CD4-positive, alpha-beta T cell treated with Interleukin-17A for 1 hour (primary cell): ENCODE measurements at regions not wholly inside any gene's neighbourhood (a gene's known extent, or its start where the extent isn't known, plus 50 kb on each side); places are given as distances from the start of the nearest gene placed in this dataset.
"Not testable (repeated sequence)": the region's sequence is repeated elsewhere in the genome, so short reads cannot be mapped to it uniquely, and the experiment has no call there.

Experiments
- DNase-seq: peaks from one replicate; pipeline ENCODE4 v3.0.0-alpha.2; 2020

DNA sequence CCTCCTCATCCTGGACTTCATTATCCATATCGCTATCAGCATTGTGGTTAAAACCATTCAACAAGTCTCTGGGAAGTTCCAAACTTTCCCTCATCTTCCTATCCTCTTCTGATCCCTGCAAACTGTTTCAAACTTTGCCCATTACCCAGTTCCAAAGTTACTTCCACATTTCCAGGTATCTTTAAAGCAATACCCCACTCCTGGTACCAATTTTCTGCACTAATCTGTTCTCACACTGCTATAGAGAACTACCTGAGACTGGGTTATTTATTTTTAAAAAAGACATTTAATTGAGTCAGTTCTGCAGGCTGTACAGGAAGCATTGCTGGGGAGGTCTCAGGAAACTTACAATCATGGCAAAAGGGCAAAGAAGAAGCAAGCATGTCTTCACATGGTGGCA lies 147.3 kb downstream of the ARL4A start:
- DNase-seq = no peak

DNA sequence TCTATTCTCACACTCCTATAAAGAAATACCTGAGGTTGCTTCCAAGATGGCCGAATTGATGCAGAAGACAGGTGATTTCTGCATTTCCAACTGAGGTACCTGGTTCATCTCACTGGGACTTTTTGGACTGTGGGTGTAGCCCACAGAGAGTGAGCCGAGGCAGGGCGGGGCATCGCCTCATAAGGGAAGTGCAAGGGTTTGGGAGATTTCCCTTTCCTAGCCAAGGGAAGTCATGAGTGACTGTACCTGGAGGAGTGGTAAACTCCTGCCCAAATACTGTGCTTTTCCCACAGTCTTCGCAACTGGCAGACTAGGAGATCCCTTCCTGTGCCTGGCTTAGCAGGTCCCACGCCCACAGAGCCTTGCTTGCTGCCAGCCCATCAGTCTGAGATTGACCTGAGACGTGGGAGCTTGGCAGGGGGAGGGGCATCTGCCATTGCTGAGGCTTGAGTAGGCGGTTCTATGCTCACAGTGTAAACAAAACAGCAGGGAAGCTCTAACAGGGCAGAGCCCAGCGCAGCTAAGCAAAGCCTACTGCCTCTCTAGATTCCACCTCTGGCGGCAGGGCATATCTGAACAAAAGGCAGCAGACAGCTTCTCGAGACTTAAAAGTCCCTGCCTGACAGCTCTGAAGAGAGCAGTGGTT lies 152.2 kb downstream of the ARL4A start:
- no peak for DNase-seq

DNA sequence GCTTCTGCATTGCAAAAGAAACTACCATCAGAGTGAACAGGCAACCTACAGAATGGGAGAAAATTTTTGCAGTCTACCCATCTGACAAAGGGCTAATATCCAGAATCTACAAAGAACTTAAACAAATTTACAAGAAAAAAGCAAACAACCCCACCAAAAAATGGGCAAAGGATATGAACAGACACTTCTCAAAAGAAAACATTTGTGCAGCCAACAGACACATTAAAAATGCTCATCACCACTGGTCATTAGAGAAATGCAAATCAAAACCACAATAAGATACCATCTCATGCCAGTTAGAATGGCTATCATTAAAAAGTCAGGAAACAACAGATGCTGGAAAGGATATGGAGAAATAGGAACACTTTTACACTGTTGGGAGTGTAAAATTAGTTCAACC lies 157.3 kb downstream of the ARL4A start:
- DNase-seq = not testable (repeated sequence)

DNA sequence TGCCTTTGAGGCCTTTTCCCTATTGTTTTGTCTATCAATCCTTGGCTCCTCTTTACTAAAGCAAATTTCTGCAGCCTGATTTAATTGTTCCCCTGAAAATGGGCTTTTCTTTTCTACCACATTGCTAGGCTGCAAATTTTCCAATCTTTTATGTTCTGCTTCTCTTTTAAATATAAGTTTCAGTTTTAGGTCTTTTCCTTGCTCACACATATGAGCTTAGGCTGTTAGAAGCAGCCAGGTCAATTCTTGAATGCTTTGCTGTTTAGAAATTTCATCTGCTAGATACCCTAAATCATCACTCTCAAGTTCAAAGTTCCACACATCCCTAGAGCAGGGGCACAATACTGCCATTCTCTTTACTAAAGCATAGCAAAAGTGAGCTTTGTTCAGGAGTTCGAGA lies 159.6 kb downstream of the ARL4A start:
- DNase-seq = no peak

DNA sequence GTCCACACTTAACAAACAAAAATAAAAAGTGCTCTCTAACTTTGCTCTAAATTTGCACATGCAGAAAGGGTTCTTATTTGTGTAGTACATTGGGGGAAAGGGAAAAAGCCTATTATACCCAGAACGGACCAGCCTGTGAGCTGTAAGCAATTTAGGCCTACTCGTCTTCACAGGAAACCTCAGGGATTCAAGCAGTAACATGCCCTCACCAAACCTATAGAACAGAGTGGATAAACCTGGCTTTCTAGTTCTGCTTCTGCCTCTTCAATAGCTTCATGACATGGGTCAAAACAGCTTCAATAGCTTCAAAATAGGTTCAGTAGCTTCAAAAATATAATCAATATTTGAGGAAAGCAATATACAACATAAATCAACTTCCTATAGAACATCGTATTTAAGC lies 163.7 kb downstream of the ARL4A start:
- no peak for DNase-seq

DNA sequence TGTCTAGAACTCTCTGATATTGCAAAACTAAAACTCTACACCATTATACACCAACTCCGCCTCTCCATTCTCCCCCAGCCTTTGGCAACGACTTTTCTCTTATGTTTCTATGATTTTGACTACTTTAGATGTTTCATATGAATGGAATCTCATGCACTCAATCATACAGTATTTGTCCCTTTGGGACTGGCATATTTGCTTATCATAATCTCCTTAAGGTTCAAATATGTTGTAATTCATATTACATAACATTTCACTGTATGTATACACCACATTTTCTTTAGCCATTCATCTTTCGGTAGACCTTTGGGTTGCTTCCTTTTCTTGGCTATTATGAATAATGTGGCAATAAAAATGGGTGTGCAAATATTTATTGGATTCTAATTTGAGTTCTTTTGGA lies 164.4 kb downstream of the ARL4A start:
- DNase-seq = no peak

DNA sequence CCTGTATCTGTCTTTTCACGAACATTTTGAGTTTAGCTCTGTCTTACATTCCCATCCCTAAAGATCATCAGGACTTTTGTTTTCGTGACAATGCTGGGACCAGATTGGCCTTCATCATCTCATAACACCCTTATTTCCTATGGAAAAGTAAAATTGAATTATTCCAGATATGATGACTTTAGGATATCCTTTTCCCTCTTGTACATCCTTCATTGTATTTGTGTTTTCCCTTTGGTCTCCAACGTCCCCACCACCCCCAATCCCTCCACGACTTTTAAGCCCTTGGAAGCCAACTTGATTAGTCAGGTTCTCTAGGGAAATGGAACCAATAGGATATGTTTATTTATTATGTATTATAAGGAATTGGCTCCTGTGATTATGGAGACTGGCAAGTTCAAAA lies 167.6 kb downstream of the ARL4A start:
- DNase-seq = no peak

DNA sequence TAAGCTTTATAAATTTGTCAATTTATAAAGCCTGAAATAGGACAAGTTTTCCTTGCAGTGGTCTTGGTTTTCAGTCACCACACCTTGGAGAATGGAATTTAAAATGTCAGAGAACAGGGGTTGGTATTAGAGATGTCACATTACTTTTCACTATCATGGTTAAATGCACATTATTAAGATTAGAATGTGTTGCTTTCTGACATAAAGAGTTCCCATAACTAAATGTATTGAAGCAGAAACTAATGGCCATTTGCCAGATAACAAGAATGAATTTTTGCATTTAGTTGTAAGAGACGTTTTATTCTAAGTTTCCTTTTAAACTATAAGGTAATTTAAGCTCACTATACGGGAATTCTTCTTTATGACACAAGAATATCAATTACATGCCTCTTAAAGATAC lies 172.3 kb downstream of the ARL4A start:
- DNase-seq = no peak

DNA sequence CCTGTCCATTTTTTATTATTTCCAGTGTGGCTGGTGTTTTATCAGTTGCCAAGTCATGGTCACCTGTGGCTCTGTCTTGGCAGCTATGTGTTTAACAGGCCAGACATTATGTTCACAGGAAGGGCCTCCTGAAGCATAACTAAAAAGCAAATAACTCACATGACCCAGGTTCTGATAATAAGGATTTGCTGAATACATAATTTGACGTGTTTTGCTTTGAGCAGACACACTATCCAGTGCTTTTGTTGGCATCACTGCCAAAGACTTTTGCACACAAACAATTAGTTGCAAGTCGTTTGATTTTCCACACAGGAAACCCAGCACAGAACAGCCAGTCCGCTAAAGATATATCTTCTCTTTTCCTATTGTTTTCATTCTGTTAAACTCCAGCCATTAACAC lies 173.6 kb downstream of the ARL4A start:
- no peak for DNase-seq

DNA sequence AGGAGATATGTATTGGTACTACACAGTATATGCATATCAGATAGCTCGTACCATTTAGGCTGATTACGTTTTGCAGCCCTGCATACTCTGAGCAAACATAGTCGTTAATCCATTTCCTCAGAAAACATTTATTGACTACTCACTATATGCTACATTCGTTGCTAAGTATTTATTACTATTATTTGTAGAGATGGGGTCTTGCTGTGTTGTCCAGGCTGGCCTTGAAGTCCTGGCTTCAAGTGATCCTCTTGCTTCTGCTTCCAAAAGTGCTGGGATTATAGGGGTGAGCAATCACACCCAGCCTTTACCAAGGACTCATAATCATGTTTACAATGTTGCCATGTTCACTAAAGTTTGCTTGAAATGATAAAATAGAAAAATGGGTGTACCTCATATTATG lies 174.7 kb downstream of the ARL4A start:
- no peak for DNase-seq

DNA sequence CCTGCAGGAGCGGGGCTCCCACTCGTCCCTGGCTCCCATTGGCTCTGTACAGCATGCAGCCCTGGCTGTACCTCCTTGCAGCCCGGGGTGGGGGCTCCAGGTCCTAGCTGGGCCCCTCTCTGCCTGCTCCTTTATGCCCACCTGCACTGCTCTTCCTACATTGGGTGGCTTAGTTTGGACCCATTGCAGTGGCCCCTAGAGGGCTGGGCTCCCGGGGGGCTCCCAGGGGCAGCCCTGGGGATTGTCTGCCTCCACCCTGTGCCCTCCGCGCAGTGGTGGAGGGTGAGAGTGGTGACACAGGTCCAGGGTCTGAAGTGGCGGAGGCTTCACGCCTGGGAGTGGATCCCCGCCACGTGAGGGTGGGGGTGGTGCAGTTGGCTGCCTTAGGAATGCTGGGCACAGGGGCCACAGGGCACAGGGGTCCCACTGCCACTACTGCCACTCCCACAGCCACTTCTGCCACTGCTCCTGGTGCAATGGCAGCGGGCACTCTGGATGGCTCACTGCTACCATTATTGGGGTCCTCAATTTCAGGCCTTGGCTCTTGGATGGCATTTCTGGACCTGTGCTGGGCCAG lies 177.1 kb downstream of the ARL4A start:
- DNase-seq = no peak

DNA sequence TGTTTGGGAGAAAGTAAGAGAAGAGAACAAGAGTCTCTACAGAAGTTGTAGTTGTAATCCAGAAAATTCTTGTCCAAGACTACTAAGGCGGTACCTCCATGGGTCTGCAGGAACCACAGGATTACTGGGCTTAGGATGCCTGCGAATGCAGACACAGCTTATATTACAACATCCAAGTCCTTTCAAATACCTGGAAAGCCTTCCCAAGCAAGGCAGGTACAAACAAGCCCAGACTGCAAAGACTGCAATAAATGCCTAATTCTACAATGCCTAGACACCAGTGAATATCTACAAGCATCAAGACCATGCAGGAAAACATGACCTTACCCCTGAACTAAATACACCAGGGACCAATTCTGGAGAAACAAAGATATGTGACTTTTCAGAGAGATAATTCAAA lies 178.2 kb downstream of the ARL4A start:
- DNase-seq = no peak

DNA sequence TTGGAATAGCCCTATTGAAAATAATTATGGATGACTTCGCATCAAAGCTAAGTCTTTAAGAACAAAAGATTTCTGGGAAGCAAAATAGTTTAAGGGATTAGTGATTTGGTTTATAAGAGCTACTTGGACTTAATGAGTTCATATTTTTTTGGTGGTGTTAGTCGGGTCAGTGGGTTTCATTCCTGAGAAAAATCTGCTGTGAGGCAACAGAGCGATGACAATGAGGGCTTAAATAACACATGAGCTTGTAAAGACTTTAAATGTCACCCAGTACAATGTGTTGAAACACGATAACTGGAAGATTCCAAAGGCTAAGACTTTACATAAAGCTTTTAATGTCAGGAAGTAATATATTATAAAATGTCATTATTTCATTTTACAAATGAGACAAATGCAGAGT lies 178.8 kb downstream of the ARL4A start:
- no peak for DNase-seq

DNA sequence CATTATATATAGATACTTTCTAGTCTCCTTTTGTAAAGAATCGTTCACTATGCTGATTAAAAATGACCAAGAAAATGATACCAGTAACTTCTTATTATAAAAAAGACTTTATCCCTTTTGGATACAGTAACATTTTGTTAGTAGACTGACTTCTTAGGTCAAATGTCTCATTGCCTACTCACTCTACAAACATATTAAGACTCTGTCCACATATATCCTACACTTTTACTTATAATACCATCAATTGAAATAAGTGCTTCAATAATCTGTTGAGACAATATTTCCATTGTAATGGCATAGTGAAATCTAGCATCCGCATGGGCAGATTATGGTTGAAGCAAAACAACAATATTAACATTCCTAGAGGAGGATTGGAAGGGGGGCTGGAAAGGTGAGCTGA lies 180.6 kb downstream of the ARL4A start:
- no peak for DNase-seq

DNA sequence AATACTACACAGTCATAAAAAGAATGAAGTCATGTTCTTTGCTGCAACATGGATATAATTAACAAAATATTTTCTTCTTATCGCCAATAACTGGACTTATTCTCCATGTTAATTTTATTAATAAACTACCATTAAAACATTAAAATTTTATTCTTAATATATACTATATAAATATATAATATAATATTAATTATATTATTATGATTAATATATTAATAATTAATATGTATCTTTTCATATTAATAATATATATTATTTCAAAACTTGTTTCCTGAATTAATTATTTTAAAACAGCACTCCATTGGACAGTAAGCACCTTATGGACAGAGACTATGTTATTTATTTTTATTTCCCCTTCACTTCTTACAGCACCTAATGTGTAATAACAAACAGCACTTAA lies 182.8 kb downstream of the ARL4A start:
- no peak for DNase-seq

DNA sequence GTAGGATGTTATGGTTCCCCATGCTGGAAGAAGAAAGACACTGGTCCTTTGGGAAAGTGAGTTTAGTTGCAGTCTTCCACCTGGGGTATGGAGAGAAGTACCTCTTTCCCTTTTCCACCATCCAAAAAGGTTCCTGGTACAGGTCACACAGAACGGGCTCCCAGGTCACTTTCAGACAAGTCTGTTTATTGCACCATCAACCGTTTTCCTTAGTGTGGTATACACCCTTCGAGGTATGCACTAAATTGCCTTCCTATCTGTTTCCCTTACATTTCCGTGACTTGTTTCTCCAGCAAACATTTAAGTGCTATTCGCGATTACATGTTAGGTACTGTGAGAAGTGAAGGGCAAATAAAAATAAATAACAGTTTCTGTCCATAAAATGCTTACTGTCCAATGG lies 185.1 kb downstream of the ARL4A start:
- DNase-seq = no peak

DNA sequence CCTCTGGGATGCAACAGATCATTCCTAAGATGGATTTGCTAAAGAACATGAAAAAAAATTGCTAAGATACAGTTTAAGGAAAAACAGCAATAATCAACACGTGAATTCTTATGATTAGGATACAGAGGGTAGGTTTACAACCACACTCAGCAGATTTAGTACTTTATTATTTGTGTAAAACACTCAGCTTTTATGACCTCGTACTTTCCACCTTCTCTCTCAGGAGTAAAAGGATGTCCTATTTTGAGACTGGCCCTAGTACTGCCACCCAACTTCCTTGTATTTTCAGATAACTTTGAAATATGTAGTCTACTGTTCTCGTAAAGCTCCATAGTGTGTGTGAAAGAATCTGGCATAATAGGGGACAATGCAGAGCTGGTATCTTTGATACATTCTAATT lies 186.1 kb downstream of the ARL4A start:
- DNase-seq = no peak

DNA sequence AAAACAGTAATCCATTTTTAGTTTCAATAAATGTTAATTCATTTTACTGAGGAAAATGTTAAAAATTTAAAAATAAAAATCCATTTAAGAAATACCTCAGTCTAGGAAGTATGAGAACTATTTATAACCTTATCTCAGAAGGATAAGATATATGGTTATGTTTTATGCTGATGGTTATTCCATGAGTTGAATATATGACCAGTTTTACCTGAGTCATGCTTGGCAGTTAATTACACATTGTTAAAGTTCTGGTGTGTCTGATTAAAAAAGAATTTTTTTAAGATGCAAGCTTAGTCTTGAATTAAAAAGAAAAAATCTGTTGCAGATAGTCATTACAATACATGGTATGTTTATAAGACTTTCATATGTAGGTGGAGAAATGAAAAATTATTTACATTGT lies 191.7 kb downstream of the ARL4A start:
- no peak for DNase-seq

DNA sequence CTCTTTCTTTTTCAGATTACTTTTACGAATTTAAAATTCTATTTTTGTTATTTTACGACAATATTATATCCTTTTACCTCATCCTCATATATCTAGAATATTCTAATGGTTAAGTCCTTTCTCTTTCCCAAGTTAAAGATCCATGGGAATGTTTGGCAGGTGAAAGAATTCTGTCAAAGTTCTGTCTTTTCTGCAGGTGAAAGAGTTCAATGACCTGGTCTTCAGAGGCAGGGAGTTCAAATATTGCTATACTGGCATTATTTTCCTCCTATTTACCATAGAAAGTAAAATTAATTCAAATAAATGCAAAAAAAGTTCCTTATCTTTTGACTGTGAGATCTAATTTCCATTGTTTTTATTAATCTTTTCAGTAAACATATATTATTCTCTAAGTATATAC lies 194.3 kb downstream of the ARL4A start:
- DNase-seq = no peak

DNA sequence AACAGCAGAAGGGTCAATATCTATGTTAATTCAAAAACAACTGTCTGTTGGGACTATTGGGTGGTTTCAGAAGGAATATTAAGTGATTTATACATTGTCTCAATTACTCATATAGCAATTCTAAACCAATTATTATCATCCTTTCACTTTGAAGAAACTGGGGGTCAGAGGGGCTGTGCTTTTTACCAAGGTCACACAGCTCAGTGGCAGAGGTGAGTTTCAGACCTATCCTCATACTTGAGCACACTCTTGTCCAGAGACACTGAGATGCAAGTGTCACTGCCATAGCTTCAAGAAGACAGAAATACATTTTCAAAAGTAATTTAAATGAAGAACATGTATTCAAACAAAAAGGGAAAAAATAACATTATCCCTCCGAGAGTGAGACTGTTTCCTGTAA lies 195.3 kb downstream of the ARL4A start:
- no peak for DNase-seq

DNA sequence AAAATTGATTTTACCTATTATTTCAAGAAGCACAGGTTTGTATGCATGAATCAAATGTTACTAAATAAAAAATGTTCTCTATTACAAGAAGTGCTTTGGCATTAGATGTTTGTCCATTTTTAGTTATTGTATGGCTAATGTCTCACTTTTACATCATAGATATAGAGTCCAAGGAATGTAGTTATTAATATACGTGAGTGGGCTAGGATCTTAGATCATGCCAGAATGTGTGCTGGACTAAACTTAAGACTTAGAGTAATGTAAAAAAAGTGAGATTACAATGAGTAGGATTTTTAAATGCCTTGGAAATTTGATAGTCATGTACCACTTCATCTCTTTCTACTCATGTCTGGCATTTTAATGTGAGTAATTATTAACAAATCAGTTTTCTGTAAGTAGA lies 196.6 kb downstream of the ARL4A start:
- DNase-seq = no peak

DNA sequence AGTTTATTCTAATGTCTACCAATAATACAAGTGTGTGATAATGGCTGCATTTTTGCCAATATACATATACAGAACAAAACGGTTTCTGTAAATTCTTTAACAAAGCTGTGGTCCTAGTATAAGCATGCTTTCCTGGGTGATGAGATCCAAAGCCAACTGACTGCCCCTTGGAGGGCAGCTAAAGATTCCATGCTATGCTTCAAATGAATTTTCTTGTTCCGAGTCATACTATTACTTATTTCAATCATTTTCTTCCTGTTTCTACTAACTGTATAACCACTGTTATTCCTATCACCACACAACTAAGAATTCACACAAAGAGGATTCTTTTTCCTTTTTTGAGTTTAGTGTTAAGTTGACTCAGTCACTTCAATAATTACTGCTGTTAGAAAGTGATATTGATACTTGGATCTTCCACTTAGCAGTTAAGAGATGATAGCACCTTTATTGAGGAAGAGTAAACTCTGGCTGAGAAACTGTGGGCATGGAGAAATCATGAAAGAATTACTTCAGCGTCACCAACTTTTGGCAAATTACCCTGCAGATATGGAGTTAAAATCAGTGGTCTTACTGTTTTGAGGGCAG lies 197.5 kb downstream of the ARL4A start:
- DNase-seq = no peak

DNA sequence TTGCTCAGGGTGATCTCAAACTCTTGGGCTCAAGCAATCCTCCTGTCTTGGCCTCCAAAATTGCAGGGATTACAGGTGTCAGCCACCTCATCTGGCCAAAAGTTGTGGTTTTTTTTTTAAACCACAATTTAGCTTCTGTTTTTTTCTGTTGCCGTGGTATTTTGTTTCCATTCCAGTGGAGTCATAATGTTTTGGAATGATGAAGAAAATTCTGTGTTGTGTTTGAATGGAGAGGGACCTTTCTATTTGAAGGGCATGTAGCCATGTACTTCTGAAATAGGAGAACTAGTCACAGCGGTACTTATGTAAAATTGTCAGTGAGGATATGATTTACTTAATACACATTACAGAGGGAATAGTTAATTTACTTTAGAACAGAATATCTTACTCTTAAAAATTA lies 201.3 kb downstream of the ARL4A start:
- no peak for DNase-seq

DNA sequence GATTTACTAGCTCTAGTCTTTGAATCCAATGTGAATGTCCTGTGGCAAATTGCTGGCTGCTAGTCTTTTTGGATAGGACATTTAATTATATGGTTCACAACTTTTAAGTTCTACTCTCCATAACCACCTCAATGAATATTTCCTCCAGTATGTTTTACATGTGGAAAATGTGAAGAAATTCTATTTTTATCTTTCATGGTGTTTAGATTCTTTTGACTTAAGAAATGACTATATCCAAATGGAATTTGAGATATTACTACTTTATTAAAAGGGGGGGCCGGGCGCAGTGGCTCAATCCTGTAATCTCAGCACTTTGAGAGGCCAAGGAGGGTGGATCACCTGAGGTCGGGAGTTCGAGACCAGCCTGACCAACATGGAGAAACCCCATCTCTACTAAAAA lies 202.0 kb downstream of the ARL4A start:
- DNase-seq = no peak

DNA sequence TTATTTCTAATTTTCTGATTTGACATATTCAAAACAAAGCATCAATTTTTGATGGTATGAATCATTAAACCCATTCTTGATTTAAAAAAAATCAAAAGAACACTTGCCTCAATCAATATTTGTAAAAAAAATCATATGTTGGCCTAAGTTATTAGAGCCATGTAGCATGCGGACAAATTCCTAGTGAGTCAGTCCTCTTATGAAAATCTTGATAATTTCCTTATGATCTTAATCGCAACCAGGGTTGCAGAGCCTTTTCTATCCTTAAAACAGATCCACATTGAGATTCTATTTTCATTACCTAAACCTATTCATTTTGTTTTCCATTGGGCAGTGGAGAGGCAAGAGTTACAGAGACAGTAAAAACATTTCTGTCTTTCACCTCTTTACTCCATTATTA lies 203.2 kb downstream of the ARL4A start:
- DNase-seq = no peak
